Thyroid gland (tissue), 4 donors: ENCODE measurements at regions not wholly inside any gene's neighbourhood (a gene's known extent, or its start where the extent isn't known, plus 50 kb on each side); places are given as distances from the start of the nearest gene placed in this dataset.

Source experiments
- CTCF ChIP-seq, 6 experiments: fragments of 200-600 bp in 3 of 6; fragments of 450-650 bp in 3 of 6; sonication (generic) in 3 of 6; IDR thresholded peaks; one replicate each; pipeline ENCODE4 v1.5.1; 2016 to 2019; ENCODE audit warnings: antibody characterized with exemption in 6 of 6, mild to moderate bottlenecking in 2 of 6, inconsistent platforms in 1 of 6, moderate library complexity in 1 of 6
- POLR2A ChIP-seq, 2 donors: fragments of 450-650 bp; IDR thresholded peaks; one replicate each; pipeline ENCODE4 v1.6.1; 2017; ENCODE audit warnings: antibody characterized with exemption in 2 of 2, mild to moderate bottlenecking in 2 of 2, moderate library complexity in 1 of 2

DNA sequence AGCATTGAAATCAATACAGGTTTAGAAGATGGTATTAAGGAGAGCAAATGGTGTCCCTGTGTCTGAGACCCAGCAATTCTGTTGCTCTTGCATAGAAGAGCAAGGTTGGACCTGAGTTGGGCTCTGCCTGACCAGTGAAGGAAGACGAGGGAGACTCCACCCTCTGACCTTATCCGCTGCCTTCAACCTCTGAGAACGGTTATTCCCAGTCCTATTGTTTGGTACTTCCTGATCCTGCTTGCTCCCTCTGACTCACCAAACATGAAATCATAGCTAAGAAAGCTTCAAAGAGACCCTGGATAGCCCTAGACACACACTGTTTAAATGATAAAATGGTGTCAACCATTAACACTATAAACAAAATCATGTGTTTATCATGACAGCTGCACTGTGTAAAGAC is 218.5 kb downstream of the PLK2 start:
- TF ChIP-seq CTCF (IDR thresholded peaks at IDR 0.05) (no peak), POLR2A (IDR thresholded peaks at IDR 0.05) (no peak)
